T-helper 17 cell (primary cell): ENCODE measurements at regions not wholly inside any gene's neighbourhood (a gene's known extent, or its start where the extent isn't known, plus 50 kb on each side); places are given as distances from the start of the nearest gene placed in this dataset.
A peak's percentile ranks its signal among the peaks of the same experiment; 100 is the strongest.

Experiments
- ATAC-seq: fragments of 150-1000 bp; cut with Tn5 transposase; 2 replicates; pipeline ENCODE4 v1.10.0; 2021; ENCODE audit warnings: mild to moderate bottlenecking, moderate library complexity
- DNase-seq, 3 donors: peaks; one replicate each; pipeline versions ENCODE4 v3.0.0 to v3.0.0-alpha.2; 2020 to 2021
- H3K9me3 ChIP-seq: one replicate; pipeline ENCODE4 v1.7.0; 2013; ENCODE audit warnings: low read length, mild to moderate bottlenecking; ENCODE audit not compliant: control insufficient read depth, poor library complexity, severe bottlenecking
- H3K27ac Mint-ChIP-seq: one replicate; pipeline ENCODE4 v1.8.0; 2022; ENCODE audit warnings: mild to moderate bottlenecking, moderate library complexity, mixed read lengths
- H3K27me3 Mint-ChIP-seq: one replicate; pipeline ENCODE4 v1.8.0; 2022; ENCODE audit warnings: mixed read lengths
- H3K36me3 Mint-ChIP-seq: one replicate; pipeline ENCODE4 v1.8.0; 2022; ENCODE audit warnings: low read depth, mixed read lengths
- H3K4me1 Mint-ChIP-seq: one replicate; pipeline ENCODE4 v1.8.0; 2022; ENCODE audit warnings: mild to moderate bottlenecking, mixed read lengths
- H3K4me3 Mint-ChIP-seq: one replicate; pipeline ENCODE4 v1.8.0; 2022; ENCODE audit warnings: mild to moderate bottlenecking, moderate library complexity, mixed read lengths

- no peaks in the 10 kb centered on the region for H3K36me3 Mint-ChIP-seq
- H3K27ac Mint-ChIP-seq = no peak overlapping the region
- no peaks in the 10 kb centered on the region for H3K27me3 Mint-ChIP-seq
- DNase-seq (no peak), ATAC-seq (no peak)
- H3K4me1 Mint-ChIP-seq = peaks cover 10% of the 10 kb centered on the region
- no peaks in the 10 kb centered on the region for H3K9me3 ChIP-seq
- no peak overlapping the region for H3K4me3 Mint-ChIP-seq
These were observed 260.7 kb downstream of the MAF start for GRCh38 chr16:79339863-79340262.

DNA sequence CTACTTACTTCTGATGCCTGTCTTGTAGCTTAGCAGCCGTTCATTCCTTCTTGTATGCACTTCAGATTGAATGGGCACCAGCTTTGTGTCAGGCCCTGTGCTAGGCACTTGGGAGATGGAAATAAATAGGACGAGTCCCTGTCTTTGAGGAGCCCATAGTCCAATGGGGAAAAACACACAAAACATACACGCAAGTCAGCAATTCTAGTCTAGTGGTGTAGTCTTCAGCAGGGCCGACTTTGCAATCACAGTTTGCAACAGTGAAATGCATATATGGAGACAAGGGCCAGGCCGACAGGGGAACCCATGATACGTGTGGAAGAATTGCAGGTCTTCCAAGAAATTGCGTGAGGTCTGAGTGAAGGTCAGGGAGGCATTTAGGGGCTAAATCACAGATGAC, 262.6 kb downstream of the MAF start:
- no peak overlapping the region for H3K27ac Mint-ChIP-seq
- no peak overlapping the region for H3K4me3 Mint-ChIP-seq
- H3K36me3 Mint-ChIP-seq = no peaks in the 10 kb centered on the region
- peaks cover 8% of the 10 kb centered on the region for H3K4me1 Mint-ChIP-seq
- no peaks in the 10 kb centered on the region for H3K9me3 ChIP-seq
- DNase-seq (no peak), ATAC-seq (no peak)
- no peaks in the 10 kb centered on the region for H3K27me3 Mint-ChIP-seq

- H3K4me3 Mint-ChIP-seq = no peak overlapping the region
- DNase-seq = no peak
- H3K36me3 Mint-ChIP-seq = no peaks in the 10 kb centered on the region
- H3K27me3 Mint-ChIP-seq = no peaks in the 10 kb centered on the region
- peaks cover 6% of the 10 kb centered on the region for H3K4me1 Mint-ChIP-seq
- H3K9me3 ChIP-seq = no peaks in the 10 kb centered on the region
- ATAC-seq = no peak
- H3K27ac Mint-ChIP-seq = no peak overlapping the region
These were observed 263.9 kb downstream of the MAF start for GRCh38 chr16:79336437-79337229.

GRCh38 chr16:79334127-79334526, 266.4 kb downstream of the MAF start:
- H3K4me3 Mint-ChIP-seq = no peak overlapping the region
- H3K27me3 Mint-ChIP-seq = no peaks in the 10 kb centered on the region
- no peaks in the 10 kb centered on the region for H3K9me3 ChIP-seq
- H3K36me3 Mint-ChIP-seq = no peaks in the 10 kb centered on the region
- peaks cover 2% of the 10 kb centered on the region for H3K4me1 Mint-ChIP-seq
- DNase-seq (peak in 2 of 3 donors; percentile 14 to 21), ATAC-seq (no peak)
- H3K27ac Mint-ChIP-seq = no peak overlapping the region

DNA sequence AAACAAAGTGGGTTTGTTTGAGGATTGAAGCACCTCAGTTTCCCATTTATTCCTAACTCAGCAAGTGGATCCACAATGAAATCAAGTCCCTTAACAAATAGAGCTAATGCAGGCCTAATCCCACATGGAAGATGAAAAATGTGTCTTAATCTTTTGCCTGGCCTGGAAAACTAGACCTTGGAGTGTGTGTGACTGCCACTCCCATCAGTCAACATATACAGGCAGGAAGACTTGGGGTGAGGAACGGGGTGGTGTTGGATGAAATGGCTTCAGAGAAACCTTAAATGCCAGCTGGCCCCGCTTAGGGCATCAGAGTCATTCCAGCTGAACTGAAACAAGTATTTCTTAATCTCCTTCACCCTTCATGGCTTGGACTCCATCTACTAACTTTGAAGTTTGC, 269.5 kb downstream of the MAF start:
- DNase-seq = no peak
- ATAC-seq = no peak
- peaks cover 5% of the 10 kb centered on the region for H3K27me3 Mint-ChIP-seq
- H3K4me3 Mint-ChIP-seq = no peak overlapping the region
- H3K27ac Mint-ChIP-seq = no peak overlapping the region
- peaks cover 5% of the 10 kb centered on the region for H3K4me1 Mint-ChIP-seq
- H3K36me3 Mint-ChIP-seq = no peaks in the 10 kb centered on the region
- H3K9me3 ChIP-seq = no peaks in the 10 kb centered on the region

DNA sequence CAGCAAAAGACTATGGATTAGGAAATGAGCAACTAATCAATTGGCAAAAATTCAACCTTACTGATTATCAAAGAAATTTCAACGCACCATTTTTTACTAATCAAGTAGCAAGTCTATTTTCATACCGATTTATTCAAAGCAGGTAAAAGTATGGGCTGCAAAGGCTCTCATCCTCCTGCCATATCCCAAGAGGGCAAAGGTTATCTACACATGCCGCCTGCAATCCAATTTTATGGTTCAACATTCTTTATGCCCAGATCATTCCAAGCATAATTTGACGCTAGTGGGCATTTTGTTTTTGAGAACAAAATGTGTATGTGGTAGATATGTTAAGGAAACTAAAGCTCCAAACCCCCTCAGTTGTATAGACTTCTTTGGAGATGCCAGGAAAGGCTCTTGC, 270.6 kb downstream of the MAF start:
- DNase-seq (no peak), ATAC-seq (no peak)
- Mint-ChIP-seq H3K27ac (no peak overlapping the region), H3K27me3 (peaks cover 8% of the 10 kb centered on the region), H3K4me1 (peaks cover 5% of the 10 kb centered on the region), H3K36me3 (no peaks in the 10 kb centered on the region), H3K4me3 (no peak overlapping the region)
- H3K9me3 ChIP-seq = no peaks in the 10 kb centered on the region

DNA sequence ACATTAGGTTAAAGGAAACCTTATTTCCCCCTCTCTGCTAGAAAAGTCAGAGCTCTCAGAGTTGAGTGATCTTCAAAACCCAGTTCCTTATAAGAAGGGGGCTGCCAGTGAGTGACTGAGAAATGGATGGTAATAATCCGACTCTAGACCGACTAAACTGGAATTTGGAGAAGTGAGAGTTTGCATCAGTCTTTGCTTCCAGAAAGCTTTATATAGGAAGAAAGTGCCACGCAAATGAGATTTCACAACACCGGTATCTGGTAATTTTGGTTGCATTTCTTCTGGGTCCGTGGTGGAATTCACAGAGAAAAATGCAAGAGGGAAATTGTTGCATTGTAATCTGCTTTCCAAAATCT, 271.4 kb downstream of the MAF start:
- ATAC-seq (no peak), DNase-seq (no peak)
- H3K9me3 ChIP-seq = no peaks in the 10 kb centered on the region
- H3K27ac Mint-ChIP-seq = no peak overlapping the region
- no peaks in the 10 kb centered on the region for H3K36me3 Mint-ChIP-seq
- H3K4me3 Mint-ChIP-seq = no peak overlapping the region
- peaks cover 9% of the 10 kb centered on the region for H3K27me3 Mint-ChIP-seq
- peaks cover 8% of the 10 kb centered on the region for H3K4me1 Mint-ChIP-seq

DNA sequence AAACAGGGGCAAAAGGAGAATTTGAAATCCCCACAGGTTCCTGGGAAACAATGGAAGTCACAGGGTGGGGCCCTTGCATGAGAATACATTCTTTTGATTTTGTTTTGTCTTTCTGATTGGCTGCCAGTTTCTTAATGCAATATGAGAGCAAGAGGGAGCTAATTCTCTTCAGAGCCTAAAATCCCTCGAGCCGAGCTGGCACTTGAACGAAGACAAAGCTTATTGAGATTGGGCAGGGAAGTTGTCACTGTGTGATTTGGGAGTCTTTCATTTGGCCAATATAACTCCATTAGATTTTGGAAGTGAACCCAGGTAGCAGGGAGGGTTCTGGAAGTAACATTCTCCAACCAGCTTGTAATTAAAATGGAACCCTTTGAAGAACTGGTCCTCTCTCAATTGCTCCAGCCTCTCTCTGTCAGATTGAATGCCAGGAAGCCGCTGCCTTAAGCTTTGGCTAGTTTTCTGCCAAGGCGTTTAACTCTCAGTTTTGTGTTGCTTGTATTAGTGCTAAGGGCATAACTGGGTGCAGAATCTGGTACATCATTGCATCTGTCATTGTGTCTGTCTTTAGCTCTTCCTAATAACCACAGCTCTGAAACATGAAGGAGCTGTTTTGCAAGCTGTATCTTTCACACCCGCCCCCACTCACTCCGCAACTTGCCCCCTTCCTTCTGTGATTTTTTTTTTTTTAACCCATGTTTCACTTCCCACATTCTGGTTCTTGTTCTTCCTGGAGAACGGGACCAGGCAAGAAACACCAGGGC, 272.0 kb downstream of the MAF start:
- H3K4me1 Mint-ChIP-seq = peaks cover 8% of the 10 kb centered on the region
- H3K27ac Mint-ChIP-seq = no peak overlapping the region
- H3K36me3 Mint-ChIP-seq = no peaks in the 10 kb centered on the region
- no peak overlapping the region for H3K4me3 Mint-ChIP-seq
- DNase-seq (no peak), ATAC-seq (no peak)
- no peaks in the 10 kb centered on the region for H3K9me3 ChIP-seq
- H3K27me3 Mint-ChIP-seq = peaks cover 9% of the 10 kb centered on the region

DNA sequence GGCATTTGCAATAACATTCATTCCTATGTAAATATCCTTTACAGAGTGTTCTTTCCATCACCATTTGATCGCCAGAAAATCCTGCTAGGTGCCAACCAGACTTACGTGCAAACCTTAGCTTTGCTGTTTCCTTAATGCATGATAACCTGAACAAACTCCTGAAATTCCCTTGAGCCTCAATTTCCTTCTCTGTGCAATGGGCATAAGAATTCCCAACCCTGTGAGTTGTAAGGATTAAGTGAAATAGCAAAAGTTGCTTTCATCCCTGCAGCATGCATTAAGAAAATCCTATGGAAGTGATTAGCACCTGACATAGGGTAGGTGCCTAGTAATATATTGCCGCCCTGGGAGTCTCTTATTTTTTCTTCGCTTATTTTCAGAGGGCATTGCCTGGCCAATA, 272.7 kb downstream of the MAF start:
- H3K27me3 Mint-ChIP-seq = peaks cover 9% of the 10 kb centered on the region
- no peaks in the 10 kb centered on the region for H3K9me3 ChIP-seq
- DNase-seq (no peak), ATAC-seq (no peak)
- H3K4me1 Mint-ChIP-seq = peaks cover 8% of the 10 kb centered on the region
- no peak overlapping the region for H3K4me3 Mint-ChIP-seq
- H3K36me3 Mint-ChIP-seq = no peaks in the 10 kb centered on the region
- no peak overlapping the region for H3K27ac Mint-ChIP-seq

DNA sequence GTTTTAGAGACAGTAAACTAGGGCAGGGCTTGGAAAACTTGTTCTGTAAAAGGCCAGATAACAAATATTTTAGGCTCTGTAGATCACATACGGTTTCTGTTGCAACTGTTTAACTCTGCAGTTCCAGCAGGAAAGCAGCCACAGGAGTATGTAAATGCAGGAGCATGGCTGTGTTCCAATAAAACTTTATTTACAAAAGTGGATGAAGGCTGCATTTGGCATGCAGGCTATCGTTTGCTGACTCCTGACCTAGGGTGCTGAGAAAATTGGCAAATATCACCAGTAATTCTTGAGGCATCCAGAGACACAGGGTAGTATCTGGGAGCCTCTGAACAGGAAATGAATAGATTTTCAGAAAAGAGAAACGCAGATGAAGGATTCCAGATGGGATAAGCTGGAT, 274.0 kb downstream of the MAF start:
- no peak for ATAC-seq
- Mint-ChIP-seq H3K27me3 (peaks cover 9% of the 10 kb centered on the region), H3K4me1 (peaks cover 8% of the 10 kb centered on the region), H3K36me3 (no peaks in the 10 kb centered on the region), H3K27ac (no peak overlapping the region), H3K4me3 (no peak overlapping the region)
- H3K9me3 ChIP-seq = no peaks in the 10 kb centered on the region
- no peak for DNase-seq

- no peak for ATAC-seq
- H3K27ac Mint-ChIP-seq = no peak overlapping the region
- no peaks in the 10 kb centered on the region for H3K36me3 Mint-ChIP-seq
- peaks cover 9% of the 10 kb centered on the region for H3K27me3 Mint-ChIP-seq
- no peaks in the 10 kb centered on the region for H3K9me3 ChIP-seq
- H3K4me1 Mint-ChIP-seq = peaks cover 8% of the 10 kb centered on the region
- no peak overlapping the region for H3K4me3 Mint-ChIP-seq
- DNase-seq = no peak
These were observed 275.2 kb downstream of the MAF start for GRCh38 chr16:79325226-79325945.

DNA sequence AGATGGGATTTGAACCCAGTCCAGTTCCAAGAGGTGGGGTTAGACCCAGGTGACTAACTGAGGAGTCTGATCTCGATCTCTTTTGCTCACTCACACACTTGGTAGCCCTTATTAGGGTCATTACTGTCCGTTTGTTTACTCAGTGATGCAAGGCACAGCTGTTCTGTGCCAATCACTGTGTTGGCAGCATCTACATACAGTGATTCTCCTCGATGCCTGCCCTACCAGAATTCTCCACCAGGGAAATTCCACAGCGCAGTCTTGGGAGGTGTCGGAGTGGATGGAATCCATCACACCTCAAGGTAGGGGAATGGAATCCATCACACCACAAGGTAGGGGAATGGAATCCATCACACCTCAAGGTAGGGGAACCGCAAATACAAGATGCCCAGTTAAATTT, 279.6 kb downstream of the MAF start:
- Mint-ChIP-seq H3K27me3 (peaks cover 20% of the 10 kb centered on the region), H3K36me3 (no peaks in the 10 kb centered on the region), H3K4me1 (peaks cover 8% of the 10 kb centered on the region), H3K27ac (no peak overlapping the region), H3K4me3 (no peak overlapping the region)
- no peaks in the 10 kb centered on the region for H3K9me3 ChIP-seq
- DNase-seq = no peak
- no peak for ATAC-seq

DNA sequence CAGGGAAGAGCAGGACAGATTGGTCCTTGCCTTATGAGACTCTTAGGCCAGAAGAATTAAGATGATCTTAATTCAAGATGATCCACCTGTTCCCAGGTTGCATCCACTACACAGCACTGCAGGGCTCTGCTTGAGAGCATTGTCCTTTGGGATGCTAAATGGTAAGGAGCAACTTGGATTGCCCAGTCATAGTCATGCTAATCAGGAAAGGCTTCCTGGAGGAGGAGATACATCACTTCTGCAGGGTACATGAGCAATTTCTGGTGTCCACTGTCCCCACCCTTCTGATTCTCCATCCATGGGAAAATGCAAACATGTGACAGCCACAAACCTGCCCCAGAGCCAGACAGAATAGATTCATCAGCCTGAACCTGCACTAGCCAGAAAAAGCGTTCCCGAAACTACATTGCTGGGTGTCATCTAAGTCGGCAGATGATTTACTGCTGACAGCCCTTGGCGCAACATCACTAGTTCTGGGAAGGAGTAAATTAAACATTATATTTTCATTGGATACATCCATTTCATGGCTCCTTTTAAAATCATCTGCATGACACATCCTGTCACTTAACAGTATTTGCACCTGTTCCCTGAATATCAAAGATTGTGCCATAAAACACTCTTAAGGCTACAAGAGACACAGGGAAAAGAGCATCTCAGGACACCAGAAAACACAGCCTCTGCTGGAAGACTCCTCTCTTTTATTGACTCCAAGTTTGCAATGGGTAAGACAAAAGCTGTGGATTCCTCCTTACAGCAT, 282.2 kb downstream of the MAF start:
- ATAC-seq = no peak
- Mint-ChIP-seq H3K36me3 (no peaks in the 10 kb centered on the region), H3K27me3 (peaks cover 20% of the 10 kb centered on the region), H3K4me3 (no peak overlapping the region), H3K4me1 (peaks cover 10% of the 10 kb centered on the region), H3K27ac (no peak overlapping the region)
- no peak for DNase-seq
- no peaks in the 10 kb centered on the region for H3K9me3 ChIP-seq
